Type B pancreatic cell (in vitro differentiated cells): ENCODE measurements at regions not wholly inside any gene's neighbourhood (a gene's known extent, or its start where the extent isn't known, plus 50 kb on each side); places are given as distances from the start of the nearest gene placed in this dataset.

Experiments
- DNase-seq: peaks from one replicate; pipeline ENCODE4 v3.0.0; 2021; ENCODE audit warnings: mixed read lengths; ENCODE audit not compliant: unreplicated experiment; ENCODE audit errors: extremely low spot score
- H3K27ac Mint-ChIP-seq: 2 replicates; pipeline ENCODE4 v1.8.0; 2021; ENCODE audit warnings: mild to moderate bottlenecking, mixed read lengths
- H3K27me3 Mint-ChIP-seq: 2 replicates; pipeline ENCODE4 v1.8.0; 2021; ENCODE audit warnings: mixed read lengths
- H3K36me3 Mint-ChIP-seq: 2 replicates; pipeline ENCODE4 v1.8.0; 2021; ENCODE audit warnings: mixed read lengths
- H3K4me1 Mint-ChIP-seq: one replicate; pipeline ENCODE4 v1.8.0; 2021; ENCODE audit warnings: mixed read lengths; ENCODE audit not compliant: unreplicated experiment
- H3K4me3 Mint-ChIP-seq: 2 replicates; pipeline ENCODE4 v1.8.0; 2021; ENCODE audit warnings: mild to moderate bottlenecking, mixed read lengths
- H3K9me3 Mint-ChIP-seq: 2 replicates; pipeline ENCODE4 v1.8.0; 2021; ENCODE audit warnings: mixed read lengths
- CTCF ChIP-seq: fragments of 200-600 bp; sonication (generic); conservative IDR thresholded peaks from 2 replicates; pipeline ENCODE4 v1.5.0; 2021; ENCODE audit warnings: antibody characterized with exemption, mild to moderate bottlenecking

- DNase-seq = no peak
- Mint-ChIP-seq H3K4me3 (no peak overlapping the region), H3K36me3 (no peaks in the 10 kb centered on the region), H3K27me3 (no peaks in the 10 kb centered on the region), H3K4me1 (no peaks in the 10 kb centered on the region), H3K27ac (no peak overlapping the region), H3K9me3 (peaks cover 17% of the 10 kb centered on the region)
- no peak for TF ChIP-seq CTCF
Measured at GRCh38 chr13:18996627-18997051, 185.0 kb downstream of the TUBA3C start.

- no peak for TF ChIP-seq CTCF
- Mint-ChIP-seq H3K9me3 (peaks cover 17% of the 10 kb centered on the region), H3K4me3 (no peak overlapping the region)
Measured at GRCh38 chr13:18996221-18996620, 185.4 kb downstream of the TUBA3C start.

GRCh38 chr13:18995259-18995873 lies 186.3 kb downstream of the TUBA3C start:
- no peak overlapping the region for H3K27ac Mint-ChIP-seq
- no peak for TF ChIP-seq CTCF
- DNase-seq = no peak
- H3K9me3 Mint-ChIP-seq = peaks cover 17% of the 10 kb centered on the region
- no peaks in the 10 kb centered on the region for H3K4me1 Mint-ChIP-seq
- no peaks in the 10 kb centered on the region for H3K27me3 Mint-ChIP-seq
- no peak overlapping the region for H3K4me3 Mint-ChIP-seq
- H3K36me3 Mint-ChIP-seq = no peaks in the 10 kb centered on the region

More at GRCh38 chr13:18996221-18996620, 185.4 kb downstream of the TUBA3C start:
- DNase-seq = no peak
- no peak overlapping the region for H3K27ac Mint-ChIP-seq
- no peaks in the 10 kb centered on the region for H3K36me3 Mint-ChIP-seq
- H3K27me3 Mint-ChIP-seq = no peaks in the 10 kb centered on the region
- no peaks in the 10 kb centered on the region for H3K4me1 Mint-ChIP-seq

GRCh38 chr13:18993884-18994660 lies 187.6 kb downstream of the TUBA3C start:
- no peak overlapping the region for H3K27ac Mint-ChIP-seq
- H3K4me3 Mint-ChIP-seq = no peak overlapping the region
- no peaks in the 10 kb centered on the region for H3K36me3 Mint-ChIP-seq
- H3K27me3 Mint-ChIP-seq = no peaks in the 10 kb centered on the region
- no peak for TF ChIP-seq CTCF
- H3K9me3 Mint-ChIP-seq = peaks cover 23% of the 10 kb centered on the region
- no peak for DNase-seq
- H3K4me1 Mint-ChIP-seq = no peaks in the 10 kb centered on the region

- DNase-seq = no peak
- no peaks in the 10 kb centered on the region for H3K4me1 Mint-ChIP-seq
- no peaks in the 10 kb centered on the region for H3K36me3 Mint-ChIP-seq
- TF ChIP-seq CTCF = no peak
- no peaks in the 10 kb centered on the region for H3K27me3 Mint-ChIP-seq
- no peak overlapping the region for H3K27ac Mint-ChIP-seq
- no peak overlapping the region for H3K4me3 Mint-ChIP-seq
- peaks cover 22% of the 10 kb centered on the region for H3K9me3 Mint-ChIP-seq
Measured at GRCh38 chr13:18992791-18993190, 188.8 kb downstream of the TUBA3C start.
